Fibroblast of villous mesenchyme (primary cell): ENCODE measurements at regions not wholly inside any gene's neighbourhood (a gene's known extent, or its start where the extent isn't known, plus 50 kb on each side); places are given as distances from the start of the nearest gene placed in this dataset.

Source experiments
- DNase-seq: peaks from one replicate; pipeline ENCODE4 v3.0.0-alpha.2; 2010; ENCODE audit warnings: low read depth
- H3K4me3 ChIP-seq: 2 replicates; pipeline ENCODE4 v1.5.1; 2011; ENCODE audit warnings: low read depth, mild to moderate bottlenecking, low read length
- TF ChIP-seq, protein P1 (sequence below): IDR thresholded peaks from 2 replicates; pipeline ENCODE4 v1.5.1; 2012; ENCODE audit warnings: low read depth, mild to moderate bottlenecking, low read length; ENCODE audit not compliant: insufficient read depth

DNA sequence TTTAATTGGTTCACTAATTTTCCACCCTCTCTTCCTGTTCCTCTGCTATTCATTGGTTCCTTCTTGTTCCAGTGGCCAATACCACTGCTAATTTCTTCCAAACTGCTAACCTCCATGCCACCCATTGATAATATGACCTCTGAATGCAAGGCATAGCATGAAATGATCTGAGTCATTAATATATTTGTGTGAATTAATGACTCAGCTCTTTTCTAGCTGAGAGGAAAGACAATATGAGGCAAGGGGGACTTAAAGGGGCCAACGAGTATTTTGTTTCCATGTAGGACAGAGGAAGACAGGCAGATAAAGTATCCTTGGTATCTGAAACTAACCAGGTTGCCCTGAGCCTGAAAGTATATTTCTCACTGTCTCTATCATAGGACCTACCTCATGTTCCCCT lies 154.3 kb upstream of the BRINP1 start:
- no peak overlapping the region for H3K4me3 ChIP-seq
- TF ChIP-seq, protein P1, sequence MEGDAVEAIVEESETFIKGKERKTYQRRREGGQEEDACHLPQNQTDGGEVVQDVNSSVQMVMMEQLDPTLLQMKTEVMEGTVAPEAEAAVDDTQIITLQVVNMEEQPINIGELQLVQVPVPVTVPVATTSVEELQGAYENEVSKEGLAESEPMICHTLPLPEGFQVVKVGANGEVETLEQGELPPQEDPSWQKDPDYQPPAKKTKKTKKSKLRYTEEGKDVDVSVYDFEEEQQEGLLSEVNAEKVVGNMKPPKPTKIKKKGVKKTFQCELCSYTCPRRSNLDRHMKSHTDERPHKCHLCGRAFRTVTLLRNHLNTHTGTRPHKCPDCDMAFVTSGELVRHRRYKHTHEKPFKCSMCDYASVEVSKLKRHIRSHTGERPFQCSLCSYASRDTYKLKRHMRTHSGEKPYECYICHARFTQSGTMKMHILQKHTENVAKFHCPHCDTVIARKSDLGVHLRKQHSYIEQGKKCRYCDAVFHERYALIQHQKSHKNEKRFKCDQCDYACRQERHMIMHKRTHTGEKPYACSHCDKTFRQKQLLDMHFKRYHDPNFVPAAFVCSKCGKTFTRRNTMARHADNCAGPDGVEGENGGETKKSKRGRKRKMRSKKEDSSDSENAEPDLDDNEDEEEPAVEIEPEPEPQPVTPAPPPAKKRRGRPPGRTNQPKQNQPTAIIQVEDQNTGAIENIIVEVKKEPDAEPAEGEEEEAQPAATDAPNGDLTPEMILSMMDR, result no peak
- DNase-seq, result no peak

DNA sequence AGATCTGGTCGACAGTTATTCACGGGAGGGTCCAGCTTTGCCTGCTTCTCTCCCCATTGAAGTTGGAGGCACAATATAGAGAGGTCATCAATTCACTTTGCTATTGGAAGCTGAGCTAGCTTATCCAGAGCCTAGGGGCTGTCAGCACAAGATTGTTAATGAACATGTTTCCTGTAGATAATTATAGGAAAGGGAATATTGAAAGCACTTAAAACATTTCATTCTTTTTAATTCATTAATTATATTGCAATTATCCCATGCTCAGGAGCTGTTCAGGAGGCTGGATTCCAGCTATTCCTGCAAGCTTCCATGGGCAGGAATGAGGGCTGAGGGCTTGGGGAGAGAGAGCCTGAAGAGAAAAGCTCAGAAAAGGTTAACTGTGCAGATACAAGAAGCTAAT lies 153.1 kb upstream of the BRINP1 start:
- TF ChIP-seq, protein P1, result no peak
- no peak overlapping the region for H3K4me3 ChIP-seq
- no peak for DNase-seq

DNA sequence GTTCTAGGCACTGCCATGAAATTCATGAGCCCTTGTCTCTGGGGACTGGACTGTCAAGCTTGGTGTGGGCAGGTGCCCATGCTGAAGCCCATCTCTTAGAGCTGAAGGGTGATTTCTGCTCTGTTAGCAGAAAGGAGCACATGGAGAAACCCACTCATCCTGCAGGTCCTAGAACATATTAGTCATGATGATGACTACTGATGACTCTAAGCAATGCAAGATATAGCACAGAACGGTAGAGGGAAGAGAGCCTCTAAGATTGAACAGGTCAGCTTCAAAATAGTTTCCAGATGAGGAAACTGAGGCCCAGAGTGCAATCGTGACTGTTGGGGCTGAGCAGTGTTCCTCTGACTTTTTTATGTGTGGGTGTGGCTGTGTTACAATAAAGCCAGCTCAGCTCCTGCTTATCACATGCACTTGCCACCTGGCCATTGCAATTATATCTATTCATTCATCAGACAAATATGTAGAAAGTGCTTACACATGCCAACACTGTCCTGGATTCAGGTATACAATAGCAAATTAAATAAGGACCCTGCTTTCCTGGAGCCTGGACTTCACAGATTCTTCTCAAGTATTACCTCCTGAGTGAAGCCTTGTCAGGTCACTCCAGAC lies 140.2 kb upstream of the BRINP1 start:
- no peak overlapping the region for H3K4me3 ChIP-seq
- DNase-seq, result no peak
- TF ChIP-seq, protein P1, result no peak

DNA sequence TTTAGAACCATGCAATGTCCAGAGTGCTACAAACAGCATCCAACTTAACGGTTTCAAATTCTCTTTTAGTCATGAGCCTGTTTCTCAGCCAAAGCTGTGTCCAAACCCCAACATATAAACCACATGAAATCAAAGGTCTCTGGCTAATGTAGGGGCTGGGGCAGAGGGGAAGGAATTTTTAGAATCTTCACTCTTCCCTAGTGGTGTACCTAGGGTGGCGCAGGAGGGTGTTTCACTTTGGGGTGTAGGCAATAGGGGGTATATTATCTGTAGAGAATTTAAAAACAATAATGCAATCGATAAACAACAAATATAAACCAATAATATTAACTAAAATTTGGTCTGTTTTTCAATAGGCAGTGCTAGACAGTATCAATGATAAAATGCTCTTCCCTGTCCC lies 132.1 kb upstream of the BRINP1 start:
- no peak overlapping the region for H3K4me3 ChIP-seq
- TF ChIP-seq, protein P1, result no peak
- DNase-seq, result no peak

DNA sequence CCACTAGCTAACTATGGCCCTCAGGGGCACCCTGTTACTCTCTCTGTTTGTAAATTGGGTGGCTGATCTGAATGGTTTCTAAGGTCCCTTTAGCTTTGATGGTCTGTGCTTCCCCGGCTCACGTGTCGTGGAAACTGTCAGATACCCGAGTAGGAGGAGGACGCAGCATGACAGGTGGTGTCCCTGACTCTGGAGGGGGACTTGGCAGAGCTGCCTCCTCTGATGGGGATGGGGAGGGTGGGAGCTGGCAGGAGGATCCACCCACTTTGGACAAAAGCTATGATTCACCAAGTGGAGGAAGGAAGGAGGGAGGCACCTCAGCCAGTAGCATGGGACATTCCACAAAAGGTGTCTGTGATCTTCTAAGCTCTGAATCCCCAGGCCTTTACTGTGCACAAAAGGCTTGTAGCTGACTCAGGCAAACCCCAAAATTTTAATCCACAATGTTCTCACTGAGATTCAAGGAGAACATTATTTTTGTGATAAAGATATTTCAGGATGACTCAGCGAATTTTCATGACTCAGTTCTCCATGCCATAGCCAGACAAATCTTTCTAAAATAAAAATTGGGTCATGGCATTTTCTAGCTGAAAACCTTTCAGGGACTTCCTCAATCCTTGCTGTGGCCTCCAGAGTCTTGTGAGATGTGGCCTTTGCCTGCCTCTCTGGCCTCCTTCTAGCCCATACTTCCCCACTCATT lies 131.0 kb upstream of the BRINP1 start:
- TF ChIP-seq, protein P1, result no peak
- H3K4me3 ChIP-seq, result no peak overlapping the region
- no peak for DNase-seq

DNA sequence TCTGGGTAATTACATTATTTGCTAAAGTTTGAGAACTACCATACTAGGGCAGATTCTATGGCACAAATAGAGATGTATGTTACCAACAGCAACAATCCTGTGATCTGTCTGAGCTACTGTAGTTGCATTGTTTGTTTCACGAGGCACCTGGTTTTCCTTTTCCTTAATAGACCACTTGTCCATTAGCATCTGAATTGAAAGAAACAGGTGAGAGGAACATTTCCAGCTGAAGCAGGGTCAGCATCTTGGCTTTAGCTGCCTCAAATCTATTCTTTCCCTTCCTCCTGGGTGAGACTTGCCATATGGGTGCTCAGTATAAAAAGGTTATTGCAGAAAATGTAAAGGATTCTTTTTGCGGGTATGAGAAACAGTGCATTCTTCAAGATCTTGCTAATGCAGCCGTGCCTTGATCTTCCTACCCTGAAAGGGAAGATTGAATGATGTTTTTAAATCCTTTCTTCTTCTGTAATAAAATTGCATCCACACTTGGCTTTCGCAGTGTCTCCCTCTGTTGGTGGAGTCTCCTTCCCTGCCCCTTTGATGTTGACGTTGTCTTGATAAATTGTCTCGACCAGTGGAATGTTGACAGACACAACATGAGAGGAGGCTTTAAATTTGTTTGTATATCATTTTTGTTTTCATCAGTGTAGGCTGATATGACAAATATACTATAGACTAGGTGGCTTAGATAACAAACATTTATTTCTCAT lies 118.0 kb upstream of the BRINP1 start:
- no peak for DNase-seq
- no peak overlapping the region for H3K4me3 ChIP-seq
- TF ChIP-seq, protein P1, result no peak
